HepG2 (cell line): ENCODE measurements at regions not wholly inside any gene's neighbourhood (a gene's known extent, or its start where the extent isn't known, plus 50 kb on each side); places are given as distances from the start of the nearest gene placed in this dataset.

Experiments
- ATAC-seq: fragments of 200-7000 bp; cut with Tn5 transposase; 3 replicates; pipeline ENCODE4 v1.9.1; 2020; ENCODE audit warnings: mild to moderate bottlenecking, moderate library complexity
- BruUV-seq: library from RNA; stranded (reverse); fragments of 400-500 nt; replicated peaks from 2 replicates; lab custom pipeline; 2021; lab: Mats Ljungman, UMichigan
- CTCF ChIA-PET: fragments of 300-600 bp; formaldehyde crosslinking; extraction: SDS; loops from one replicate; lab custom pipeline; 2021; ENCODE audit warnings: low total read pairs, inconsistent platforms, low intra/inter-chr PET ratio; lab: Yijun Ruan, JAX
- POLR2A ChIA-PET: fragments of 350-600 bp; sonication (Branson Sonifier 250); formaldehyde crosslinking; loops from one replicate; lab custom pipeline; 2020; ENCODE audit warnings: antibody characterized with exemption, inconsistent platforms; lab: Yijun Ruan, JAX
- DNase-seq: peaks from one replicate; pipeline ENCODE4 v3.0.0-alpha.2; 2015; ENCODE audit warnings: low spot score
- FAIRE-seq: peaks from 3 replicates; lab custom pipeline; 2011; peaks lifted over from hg19 to GRCh38; lab: Jason Lieb, UNC
- H2AFZ ChIP-seq: one replicate; pipeline ENCODE4 v1.6.1; 2011; ENCODE audit warnings: low read length, inconsistent platforms
- H3K27ac ChIP-seq: fragments of 300-600 bp; 3 replicates; pipeline ENCODE4 v1.8.0; 2011; ENCODE audit warnings: mixed run types, mild to moderate bottlenecking, mixed read lengths, low read length, inconsistent platforms; ENCODE audit not compliant: insufficient read depth; ENCODE audit errors: extremely low read length
- H3K27me3 ChIP-seq, 2 experiments: fragments of 200-600 bp in 1 of 2; 2 replicates in 1 of 2; 3 replicates in 1 of 2; pipeline versions ENCODE4 v1.6.0 to v1.8.0; 2011; ENCODE audit warnings: low read length in 2 of 2, mild to moderate bottlenecking in 2 of 2, moderate library complexity in 2 of 2, inconsistent platforms in 1 of 2; ENCODE audit not compliant: insufficient read depth in 2 of 2, control insufficient read depth in 1 of 2
- H3K36me3 ChIP-seq, 2 experiments: fragments of 200-600 bp in 1 of 2; replicated peaks in 1 of 2; 2 replicates in 1 of 2; 3 replicates in 1 of 2; pipeline versions ENCODE4 v1.5.1 to v1.8.0; 2011; ENCODE audit warnings: low read length in 2 of 2, inconsistent platforms in 1 of 2; ENCODE audit not compliant: insufficient read depth in 2 of 2, control insufficient read depth in 1 of 2
- H3K4me1 ChIP-seq: 2 replicates; pipeline ENCODE4 v1.5.1; 2012; ENCODE audit warnings: low read length, inconsistent platforms; ENCODE audit not compliant: insufficient read depth
- H3K4me2 ChIP-seq: 2 replicates; pipeline ENCODE4 v1.6.0; 2011; ENCODE audit warnings: low read depth, low read length, inconsistent platforms
- H3K4me3 ChIP-seq, 3 experiments: fragments of 200-600 bp in 1 of 3; sonication (generic), shearing (Covaris generic) in 1 of 3; replicated peaks in 1 of 3; 2 replicates each; pipeline ENCODE4 v1.5.1; 2011 to 2016; ENCODE audit warnings: low read length in 3 of 3, inconsistent platforms in 2 of 3, low read depth in 2 of 3, mild to moderate bottlenecking in 2 of 3, control low read depth in 1 of 3, mixed read lengths in 1 of 3; ENCODE audit not compliant: insufficient read depth in 1 of 3
- H3K79me2 ChIP-seq: one replicate; pipeline ENCODE4 v1.6.1; 2011; ENCODE audit warnings: low read length, inconsistent platforms; ENCODE audit not compliant: insufficient read depth
- H3K9ac ChIP-seq: 2 replicates; pipeline ENCODE4 v1.6.0; 2011; ENCODE audit warnings: mild to moderate bottlenecking, low read depth, low read length, inconsistent platforms; ENCODE audit not compliant: insufficient read depth
- H3K9me3 ChIP-seq: 2 replicates; pipeline ENCODE4 v1.5.1; 2012; ENCODE audit warnings: mild to moderate bottlenecking, low read length
- H4K20me1 ChIP-seq: 2 replicates; pipeline ENCODE4 v1.6.0; 2011; ENCODE audit warnings: inconsistent platforms, mild to moderate bottlenecking, low read length, moderate library complexity; ENCODE audit not compliant: insufficient read depth
- CC2D1A ChIP-seq: sonication (generic); formaldehyde crosslinking; IDR thresholded peaks from 2 replicates; pipeline ENCODE4 v1.8.1; 2023; ENCODE audit warnings: mild to moderate bottlenecking, missing genetic modification reagents
- CEBPG ChIP-seq: IDR thresholded peaks from 2 replicates; pipeline ENCODE4 v1.6.1; 2016
- E2F1 ChIP-seq: sonication (generic); formaldehyde crosslinking; IDR thresholded peaks from 2 replicates; pipeline ENCODE4 v1.5.0; 2020; ENCODE audit warnings: missing genetic modification reagents
- ETV6 ChIP-seq: sonication (generic); formaldehyde crosslinking; conservative IDR thresholded peaks from 2 replicates; pipeline ENCODE4 v1.4.0; 2020; ENCODE audit warnings: missing genetic modification reagents
- GFI1 ChIP-seq: sonication (generic); formaldehyde crosslinking; IDR thresholded peaks from 2 replicates; pipeline ENCODE4 v1.5.0; 2020; ENCODE audit warnings: missing genetic modification reagents, mild to moderate bottlenecking, borderline replicate concordance
- RFX3 ChIP-seq: IDR thresholded peaks from 2 replicates; pipeline ENCODE4 v1.6.1; 2016; ENCODE audit warnings: missing biosample characterization, missing genetic modification reagents
- TBL1XR1 ChIP-seq: fragments of 150-350 bp; IDR thresholded peaks from 2 replicates; pipeline ENCODE4 v1.6.1; 2014; ENCODE audit warnings: borderline replicate concordance, low read length; ENCODE audit not compliant: partially characterized antibody
- ZBTB7B ChIP-seq: sonication (generic); formaldehyde crosslinking; IDR thresholded peaks from 2 replicates; pipeline ENCODE4 v1.4.0; 2020; ENCODE audit warnings: missing genetic modification reagents
- ZFX ChIP-seq: sonication (generic); formaldehyde crosslinking; IDR thresholded peaks from 2 replicates; pipeline ENCODE4 v1.4.0; 2020; ENCODE audit warnings: mild to moderate bottlenecking, low read depth, missing genetic modification reagents, moderate library complexity
- ZMYM4 ChIP-seq: sonication (generic); formaldehyde crosslinking; IDR thresholded peaks from 2 replicates; pipeline ENCODE4 v1.8.1; 2023; ENCODE audit warnings: mild to moderate bottlenecking, missing genetic modification reagents
- ZNF18 ChIP-seq: sonication (generic); formaldehyde crosslinking; IDR thresholded peaks from 2 replicates; pipeline ENCODE4 v1.8.0; 2022; ENCODE audit warnings: mild to moderate bottlenecking, missing genetic modification reagents; ENCODE audit not compliant: insufficient replicate concordance
- ZNF253 ChIP-seq: sonication (generic); formaldehyde crosslinking; IDR thresholded peaks from 2 replicates; pipeline ENCODE4 v1.8.0; 2022; ENCODE audit warnings: mild to moderate bottlenecking, missing genetic modification reagents, borderline replicate concordance
- ZNF264 ChIP-seq: sonication (generic); formaldehyde crosslinking; IDR thresholded peaks from 2 replicates; pipeline ENCODE4 v1.4.0; 2020; ENCODE audit warnings: missing genetic modification reagents
- ZNF362 ChIP-seq: sonication (generic); formaldehyde crosslinking; IDR thresholded peaks from 2 replicates; pipeline ENCODE4 v1.4.0; 2020; ENCODE audit warnings: missing genetic modification reagents, mild to moderate bottlenecking, borderline replicate concordance
- ZNF841 ChIP-seq: sonication (generic); formaldehyde crosslinking; IDR thresholded peaks from 2 replicates; pipeline ENCODE4 v1.8.1; 2023; ENCODE audit warnings: missing genetic modification reagents, borderline replicate concordance
- ZNF850 ChIP-seq: sonication (generic); formaldehyde crosslinking; conservative IDR thresholded peaks from 2 replicates; pipeline ENCODE4 v1.9.0; 2021; ENCODE audit warnings: mild to moderate bottlenecking, missing genetic modification reagents
- ZSCAN22 ChIP-seq: sonication (generic); formaldehyde crosslinking; IDR thresholded peaks from 2 replicates; pipeline ENCODE4 v1.4.0; 2020; ENCODE audit warnings: mild to moderate bottlenecking, missing genetic modification reagents
- WGBS: methylation state at CpG from one replicate; pipeline ENCODE4 v1.1.6; 2017; ENCODE audit warnings: low lambda C conversion rate; 5-methylcytosine and 5-hydroxymethylcytosine counted together
- in situ Hi-C: cut with HindIII; loops from 2 replicates; pipeline ENCODE4 v1.10.0; 2017; ENCODE audit warnings: low pct_unique_long_range_greater_than_20kb; ENCODE audit not compliant: extremely low pct_ligation_motif_present
- intact Hi-C: fragments of 100-400 bp; cut with micrococcal nuclease; formaldehyde crosslinking; loops from one replicate; pipeline ENCODE4 v1.10.0; 2022; ENCODE audit not compliant: unreplicated experiment

GRCh38 chr4:154019811-154020210, 230.9 kb upstream of the SFRP2 start:
- ChIA-PET POLR2A (no interaction called here), CTCF (no interaction called here)
- FAIRE-seq = no peak
- TF ChIP-seq ZNF362 (CRISPR knock-in tag) (no peak), ZSCAN22 (CRISPR knock-in tag) (no peak), CC2D1A (CRISPR knock-in tag) (no peak)
- H3K79me2 ChIP-seq = no peaks in the 10 kb centered on the region
- no peak overlapping the region for H2AFZ ChIP-seq
- DNase-seq = no peak
- 36% methylated on average over 7 of the region's 7 CpGs for WGBS
- no peak overlapping the region for H3K4me3 ChIP-seq
- H4K20me1 ChIP-seq = no peaks in the 10 kb centered on the region
- no peaks in the 10 kb centered on the region for H3K36me3 ChIP-seq
- no peak overlapping the region for H3K4me2 ChIP-seq
- in situ Hi-C loops = no loop called here
- H3K27ac ChIP-seq = no peak overlapping the region
- H3K27me3 ChIP-seq = no peaks in the 10 kb centered on the region; a peak in 1 of 5 replicates
- no peak for ATAC-seq
- no peaks in the 10 kb centered on the region for H3K9me3 ChIP-seq
- intact Hi-C loops = no loop called here
- no TSS peak for BruUV-seq
- H3K4me1 ChIP-seq = no peaks in the 10 kb centered on the region
- no peak overlapping the region for H3K9ac ChIP-seq

- ChIA-PET CTCF (no interaction called here), POLR2A (no interaction called here)
- no peak for ATAC-seq
- Histone ChIP-seq H3K4me3 (no peak overlapping the region), H3K36me3 (no peaks in the 10 kb centered on the region), H3K4me2 (no peak overlapping the region), H3K27ac (no peak overlapping the region), H2AFZ (no peak overlapping the region), H3K4me1 (no peaks in the 10 kb centered on the region), H3K79me2 (no peaks in the 10 kb centered on the region), H3K9ac (no peak overlapping the region), H3K9me3 (no peaks in the 10 kb centered on the region), H3K27me3 (no peaks in the 10 kb centered on the region; a peak in 1 of 5 replicates), H4K20me1 (no peaks in the 10 kb centered on the region)
- in situ Hi-C loops = no loop called here
- DNase-seq = no peak
- WGBS = 0% methylated on average over 3 of the region's 4 CpGs
- intact Hi-C loops = no loop called here
- no peak for FAIRE-seq
- BruUV-seq = no TSS peak
- no peak for TF ChIP-seq ETV6 (CRISPR knock-in tag)
- no peak for TF ChIP-seq ZFX (CRISPR knock-in tag)
- no peak for TF ChIP-seq ZNF264 (CRISPR knock-in tag)
- no peak for TF ChIP-seq GFI1 (CRISPR knock-in tag)
- no peak for TF ChIP-seq ZNF253
- no peak for TF ChIP-seq RFX3 (CRISPR knock-in tag)
- TF ChIP-seq E2F1 (CRISPR knock-in tag) = no peak
- TF ChIP-seq ZNF841 = no peak
- TF ChIP-seq ZMYM4 (CRISPR knock-in tag) = no peak
- TF ChIP-seq ZBTB7B = no peak
- TF ChIP-seq TBL1XR1 = no peak
- no peak for TF ChIP-seq ZNF850 (CRISPR knock-in tag)
- TF ChIP-seq ZNF18 (CRISPR knock-in tag) = no peak
- no peak for TF ChIP-seq CEBPG (CRISPR knock-in tag)
Observed at GRCh38 chr4:154018659-154019058, 229.8 kb upstream of the SFRP2 start.
